ENCODE measurements at regions not wholly inside any gene's neighbourhood (a gene's known extent, or its start where the extent isn't known, plus 50 kb on each side); places are given as distances from the start of the nearest gene placed in this dataset.

- DNase-seq, result no peak
Observed at GRCh38 chr2:150644298-150645067, 157.0 kb upstream of the RND3 start.

GRCh38 chr2:150643114-150643725 lies 155.8 kb upstream of the RND3 start:
- no peak for DNase-seq

GRCh38 chr2:150640039-150640438 lies 152.6 kb upstream of the RND3 start:
- no peak for DNase-seq

- no peak for DNase-seq
Observed at GRCh38 chr2:150639383-150639782, 151.9 kb upstream of the RND3 start.

GRCh38 chr2:150631236-150631821 lies 143.9 kb upstream of the RND3 start:
- no peak for DNase-seq

- DNase-seq, result no peak
Observed at GRCh38 chr2:150630587-150631235, 143.2 kb upstream of the RND3 start.

- no peak for DNase-seq
Observed at GRCh38 chr2:150627526-150627925, 140.1 kb upstream of the RND3 start.

- no peak for DNase-seq
Observed at GRCh38 chr2:150626934-150627411, 139.5 kb upstream of the RND3 start.

GRCh38 chr2:150625741-150626140 lies 138.3 kb upstream of the RND3 start:
- no peak for DNase-seq

- no peak for DNase-seq
Observed at GRCh38 chr2:150625303-150625702, 137.8 kb upstream of the RND3 start.

GRCh38 chr2:150624001-150624401 lies 136.5 kb upstream of the RND3 start:
- peak; percentile 97 for DNase-seq

- no peak for DNase-seq
Observed at GRCh38 chr2:150621526-150622213, 134.2 kb upstream of the RND3 start.

GRCh38 chr2:150620855-150621254 lies 133.4 kb upstream of the RND3 start:
- DNase-seq, result no peak

GRCh38 chr2:150620416-150620815 lies 132.9 kb upstream of the RND3 start:
- no peak for DNase-seq

- no peak for DNase-seq
Observed at GRCh38 chr2:150619607-150620330, 132.3 kb upstream of the RND3 start.

- no peak for DNase-seq
Observed at GRCh38 chr2:150618245-150618895, 130.9 kb upstream of the RND3 start.

GRCh38 chr2:150617351-150617978 lies 130.0 kb upstream of the RND3 start:
- no peak for DNase-seq

GRCh38 chr2:150612957-150613710 lies 125.7 kb upstream of the RND3 start:
- DNase-seq, result no peak

GRCh38 chr2:150610670-150611279 lies 123.3 kb upstream of the RND3 start:
- DNase-seq, result peak; percentile 48 to 62
